B cell (primary cell): ENCODE measurements at regions not wholly inside any gene's neighbourhood (a gene's known extent, or its start where the extent isn't known, plus 50 kb on each side); places are given as distances from the start of the nearest gene placed in this dataset.

ENCODE experiments used
- CTCF ChIP-seq: fragments of 200-600 bp; IDR thresholded peaks from one replicate; pipeline ENCODE4 v1.8.0; 2022; ENCODE audit warnings: antibody characterized with exemption, mild to moderate bottlenecking
- EZH2 ChIP-seq: IDR thresholded peaks from 2 replicates; pipeline ENCODE4 v1.6.1; 2012; ENCODE audit warnings: borderline replicate concordance, low read depth, mild to moderate bottlenecking, moderate library complexity, low read length; ENCODE audit not compliant: insufficient read depth, poor library complexity, severe bottlenecking

- TF ChIP-seq CTCF (no peak), EZH2 (no peak)
Observed at GRCh38 chr5:135695656-135696313, 117.0 kb upstream of the CXCL14 start.
